Loucy (cell line): ENCODE measurements at regions not wholly inside any gene's neighbourhood (a gene's known extent, or its start where the extent isn't known, plus 50 kb on each side); places are given as distances from the start of the nearest gene placed in this dataset.

Source experiments
- H2AFZ ChIP-seq: fragments of 200-600 bp; sonication (generic); 2 replicates; pipeline ENCODE4 v1.6.0; 2016; ENCODE audit warnings: antibody characterized with exemption, mild to moderate bottlenecking, low read length, moderate library complexity
- H3F3A ChIP-seq: fragments of 200-600 bp; 2 replicates; pipeline ENCODE4 v1.6.0; 2016; ENCODE audit warnings: antibody characterized with exemption, low read depth, mild to moderate bottlenecking
- H3K27me3 ChIP-seq: fragments of 200-600 bp; sonication (generic); 2 replicates; pipeline ENCODE4 v1.6.1; 2014; ENCODE audit warnings: low read length, mild to moderate bottlenecking; ENCODE audit not compliant: insufficient read depth, poor library complexity, severe bottlenecking
- H3K36me3 ChIP-seq: fragments of 200-600 bp; sonication (generic); 2 replicates; pipeline ENCODE4 v1.6.1; 2016; ENCODE audit warnings: low read length; ENCODE audit not compliant: insufficient read depth
- H3K4me1 ChIP-seq: fragments of 200-600 bp; sonication (generic); 2 replicates; pipeline ENCODE4 v1.5.1; 2014; ENCODE audit warnings: low read length, mild to moderate bottlenecking; ENCODE audit not compliant: insufficient read depth, poor library complexity, severe bottlenecking
- H3K4me2 ChIP-seq: fragments of 200-600 bp; sonication (generic); 2 replicates; pipeline ENCODE4 v1.6.0; 2014; ENCODE audit warnings: antibody characterized with exemption, low read length, low read depth, mild to moderate bottlenecking; ENCODE audit not compliant: poor library complexity, severe bottlenecking
- H3K4me3 ChIP-seq: fragments of 200-600 bp; sonication (generic); 2 replicates; pipeline ENCODE4 v1.5.1; 2014; ENCODE audit warnings: low read length, mild to moderate bottlenecking, mixed read lengths; ENCODE audit not compliant: poor library complexity, severe bottlenecking
- H3K79me2 ChIP-seq: fragments of 200-600 bp; sonication (generic); 2 replicates; pipeline ENCODE4 v1.6.1; 2014; ENCODE audit warnings: low read length; ENCODE audit not compliant: insufficient read depth
- H3K9ac ChIP-seq: fragments of 200-600 bp; sonication (generic); 2 replicates; pipeline ENCODE4 v1.6.0; 2014; ENCODE audit warnings: mild to moderate bottlenecking, low read depth, low read length, moderate library complexity; ENCODE audit not compliant: poor library complexity, severe bottlenecking
- H3K9me2 ChIP-seq: fragments of 200-600 bp; sonication (generic); replicated peaks from 2 replicates; pipeline ENCODE4 v1.6.1; 2016; ENCODE audit warnings: low read depth, low read length, mixed read lengths
- H3K9me3 ChIP-seq: fragments of 200-600 bp; sonication (generic); 2 replicates; pipeline ENCODE4 v1.6.1; 2014; ENCODE audit warnings: mild to moderate bottlenecking, antibody characterized with exemption, low read length, low read depth; ENCODE audit not compliant: insufficient read depth
- H4K20me1 ChIP-seq: fragments of 200-600 bp; sonication (generic); 2 replicates; pipeline ENCODE4 v1.6.0; 2014; ENCODE audit warnings: antibody characterized with exemption, low read length, mild to moderate bottlenecking; ENCODE audit not compliant: insufficient read depth, poor library complexity, severe bottlenecking
- CTCF ChIP-seq: fragments of 200-600 bp; sonication (generic); conservative IDR thresholded peaks from 2 replicates; pipeline ENCODE4 v1.5.1; 2014; ENCODE audit warnings: mild to moderate bottlenecking, antibody characterized with exemption, low read length
- EZH2phosphoT487 ChIP-seq: fragments of 200-600 bp; IDR thresholded peaks from 2 replicates; pipeline ENCODE4 v1.6.1; 2018; ENCODE audit warnings: antibody characterized with exemption, mild to moderate bottlenecking, moderate library complexity, borderline replicate concordance

DNA sequence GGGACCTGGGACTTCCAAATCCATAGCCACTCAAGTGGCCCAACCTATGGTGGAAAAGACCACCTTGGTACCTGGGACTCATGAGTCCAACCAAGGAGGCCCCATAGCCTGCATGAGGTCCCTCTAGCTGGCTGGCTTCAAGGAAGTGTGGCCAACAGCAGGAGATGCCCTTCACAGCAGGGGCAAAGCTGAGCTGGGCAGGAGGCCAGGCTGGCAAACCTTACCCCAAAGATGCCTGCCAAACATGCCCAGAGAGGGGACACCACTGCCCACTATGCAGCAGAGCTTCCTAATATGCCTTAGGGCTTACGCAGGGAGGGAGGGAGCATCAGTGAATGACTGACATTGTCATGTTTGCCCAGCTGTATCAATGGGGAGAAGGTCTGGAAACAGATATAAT is 188.0 kb upstream of the GLI2 start:
- H3K4me3 ChIP-seq, result no peak overlapping the region
- H2AFZ ChIP-seq, result no peak overlapping the region
- H3K79me2 ChIP-seq, result no peaks in the 10 kb centered on the region
- TF ChIP-seq EZH2phosphoT487, result no peak
- no peak for TF ChIP-seq CTCF
- no peaks in the 10 kb centered on the region for H3K27me3 ChIP-seq
- no peaks in the 10 kb centered on the region for H3F3A ChIP-seq
- no peaks in the 10 kb centered on the region for H3K9me2 ChIP-seq
- H3K4me1 ChIP-seq, result no peaks in the 10 kb centered on the region
- no peak overlapping the region for H3K9ac ChIP-seq
- no peaks in the 10 kb centered on the region for H4K20me1 ChIP-seq
- no peaks in the 10 kb centered on the region for H3K36me3 ChIP-seq
- no peaks in the 10 kb centered on the region for H3K9me3 ChIP-seq
- no peak overlapping the region for H3K4me2 ChIP-seq

- H2AFZ ChIP-seq, result no peak overlapping the region
- H3F3A ChIP-seq, result no peaks in the 10 kb centered on the region
- H3K27me3 ChIP-seq, result no peaks in the 10 kb centered on the region
- no peak overlapping the region for H3K4me2 ChIP-seq
- no peaks in the 10 kb centered on the region for H3K36me3 ChIP-seq
- TF ChIP-seq EZH2phosphoT487 (no peak), CTCF (no peak)
- H3K79me2 ChIP-seq, result no peaks in the 10 kb centered on the region
- no peak overlapping the region for H3K9ac ChIP-seq
- H3K9me2 ChIP-seq, result no peaks in the 10 kb centered on the region
- no peaks in the 10 kb centered on the region for H3K4me1 ChIP-seq
- no peaks in the 10 kb centered on the region for H4K20me1 ChIP-seq
- H3K9me3 ChIP-seq, result no peaks in the 10 kb centered on the region
- no peak overlapping the region for H3K4me3 ChIP-seq
Observed at GRCh38 chr2:120548627-120549608, 186.8 kb upstream of the GLI2 start.

DNA sequence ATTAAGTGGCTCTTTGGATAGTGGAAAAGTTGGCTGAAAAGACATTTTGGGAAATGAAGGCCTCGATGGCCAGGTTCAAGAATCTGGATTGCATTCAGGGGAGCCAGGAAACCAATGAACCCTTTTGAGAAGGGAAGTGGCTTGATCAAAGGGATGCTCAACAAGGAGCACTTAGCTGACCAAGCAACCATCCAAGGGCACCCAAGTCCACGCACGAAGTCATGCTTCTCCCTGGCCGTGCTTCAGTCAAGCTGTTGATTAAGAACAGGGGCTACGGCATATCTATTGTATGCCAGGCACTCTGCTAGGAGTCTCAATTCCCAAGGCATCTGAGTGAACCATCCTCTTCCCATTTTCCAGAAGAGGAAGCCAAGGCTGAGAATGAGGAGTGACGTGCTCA is 185.8 kb upstream of the GLI2 start:
- TF ChIP-seq EZH2phosphoT487 (no peak), CTCF (no peak)
- no peaks in the 10 kb centered on the region for H3K9me3 ChIP-seq
- H3K36me3 ChIP-seq, result no peaks in the 10 kb centered on the region
- H3K27me3 ChIP-seq, result no peaks in the 10 kb centered on the region
- H3K9me2 ChIP-seq, result no peaks in the 10 kb centered on the region
- H2AFZ ChIP-seq, result no peak overlapping the region
- no peaks in the 10 kb centered on the region for H4K20me1 ChIP-seq
- H3F3A ChIP-seq, result no peaks in the 10 kb centered on the region
- H3K79me2 ChIP-seq, result no peaks in the 10 kb centered on the region
- no peak overlapping the region for H3K4me2 ChIP-seq
- H3K4me3 ChIP-seq, result no peak overlapping the region
- H3K4me1 ChIP-seq, result no peaks in the 10 kb centered on the region
- H3K9ac ChIP-seq, result no peak overlapping the region
